ENCODE measurements at regions not wholly inside any gene's neighbourhood (a gene's known extent, or its start where the extent isn't known, plus 50 kb on each side); places are given as distances from the start of the nearest gene placed in this dataset.

GRCh38 chr4:175562111-175562510 lies 250.0 kb downstream of the GPM6A start:
- CTCF ChIA-PET: interaction anchor here (0.6 kb wide), 1 partner anchor 788 kb away, joined by 3 read pairs; no protein-coding TSS in a partner anchor

GRCh38 chr4:175562542-175562941 lies 249.5 kb downstream of the GPM6A start:
- no peaks in the 10 kb centered on the region for H3K36me3 ChIP-seq (ENCODE audit: control insufficient read depth in 2 of 2, insufficient read depth in 1 of 2, low read length in 2 of 2)
- no peak overlapping the region for H3K4me3 ChIP-seq (ENCODE audit: low read depth, low read length)
- no peaks in the 10 kb centered on the region for H3K9me3 ChIP-seq (ENCODE audit: control insufficient read depth, insufficient read depth, low read depth, low read length)
- TF ChIP-seq ZNF776 (tag by site-specific recombination; IDR thresholded peaks at IDR 0.05; ENCODE audit: borderline replicate concordance) (no peak), ZSCAN18 (tag by site-specific recombination; IDR thresholded peaks at IDR 0.05) (no peak), ZNF132 (tag by site-specific recombination; IDR thresholded peaks at IDR 0.05; ENCODE audit: borderline replicate concordance) (no peak), KLF1 (tag by site-specific recombination; IDR thresholded peaks at IDR 0.05) (no peak), ZNF366 (tag by site-specific recombination; conservative IDR thresholded peaks at IDR 0.05) (no peak), GLI2 (tag by site-specific recombination; IDR thresholded peaks at IDR 0.05; ENCODE audit: borderline replicate concordance, low read depth) (no peak), ZNF24 (tag by site-specific recombination; IDR thresholded peaks at IDR 0.05) (no peak), ZNF362 (tag by site-specific recombination; IDR thresholded peaks at IDR 0.05) (no peak), OVOL3 (tag by site-specific recombination; IDR thresholded peaks at IDR 0.05) (no peak), ZNF747 (tag by site-specific recombination; IDR thresholded peaks at IDR 0.05) (no peak), PRDM4 (tag by site-specific recombination; IDR thresholded peaks at IDR 0.05) (no peak), ZNF629 (tag by site-specific recombination; IDR thresholded peaks at IDR 0.05) (no peak), MEIS1 (CRISPR knock-in tag; IDR thresholded peaks at IDR 0.05; ENCODE audit: borderline replicate concordance) (no peak), ZNF394 (tag by site-specific recombination; IDR thresholded peaks at IDR 0.05; ENCODE audit: borderline replicate concordance) (no peak), HOXD13 (CRISPR knock-in tag; IDR thresholded peaks at IDR 0.05; ENCODE audit: borderline replicate concordance) (no peak), ZNF311 (tag by site-specific recombination; IDR thresholded peaks at IDR 0.05; ENCODE audit: borderline replicate concordance) (no peak), ZNF785 (tag by site-specific recombination; IDR thresholded peaks at IDR 0.05) (no peak), BCL6B (tag by site-specific recombination; IDR thresholded peaks at IDR 0.05) (no peak)
- no peaks in the 10 kb centered on the region for H3K4me1 ChIP-seq (ENCODE audit: control insufficient read depth, insufficient read depth, low read length)
- no peak overlapping the region for H3K27ac ChIP-seq (ENCODE audit: extremely low read depth, low read depth, low read length)
- CTCF ChIA-PET: interaction anchor here (0.6 to 1.0 kb wide), 2 partner anchors 329 to 788 kb away, joined by 3 read pairs; no protein-coding TSS in a partner anchor
- POLR2A ChIA-PET: no interaction called here

More at GRCh38 chr4:175562111-175562510, 250.0 kb downstream of the GPM6A start:
- POLR2A ChIA-PET: no interaction called here
- Histone ChIP-seq H3K36me3 (ENCODE audit: control insufficient read depth in 2 of 2, insufficient read depth in 1 of 2, low read length in 2 of 2) (no peaks in the 10 kb centered on the region), H3K4me1 (ENCODE audit: control insufficient read depth, insufficient read depth, low read length) (no peaks in the 10 kb centered on the region), H3K9me3 (ENCODE audit: control insufficient read depth, insufficient read depth, low read depth, low read length) (no peaks in the 10 kb centered on the region), H3K4me3 (ENCODE audit: low read depth, low read length) (no peak overlapping the region), H3K27ac (ENCODE audit: extremely low read depth, low read depth, low read length) (no peak overlapping the region)
- TF ChIP-seq ZNF585B (tag by site-specific recombination; IDR thresholded peaks at IDR 0.05): no peak
- no peak for TF ChIP-seq PBX3 (CRISPR knock-in tag; IDR thresholded peaks at IDR 0.05)
- TF ChIP-seq ZNF791 (tag by site-specific recombination; IDR thresholded peaks at IDR 0.05): no peak
- TF ChIP-seq ZNF76 (tag by site-specific recombination; IDR thresholded peaks at IDR 0.05; ENCODE audit: borderline replicate concordance, low read depth): no peak
- TF ChIP-seq TRIM28 (IDR thresholded peaks at IDR 0.05; ENCODE audit: borderline replicate concordance, low read length): no peak

Data from HEK293 (cell line).